ENCODE measurements at regions not wholly inside any gene's neighbourhood (a gene's known extent, or its start where the extent isn't known, plus 50 kb on each side); places are given as distances from the start of the nearest gene placed in this dataset.

- no peak for DNase-seq
- H3K4me1 Mint-ChIP-seq, result no peaks in the 10 kb centered on the region
- no peak overlapping the region for H3K27ac Mint-ChIP-seq
- intact Hi-C loops (cut with micrococcal nuclease), result no loop called here
- no peaks in the 10 kb centered on the region for H3K27me3 Mint-ChIP-seq
- no peaks in the 10 kb centered on the region for H3K9me3 Mint-ChIP-seq
- H3K4me3 Mint-ChIP-seq, result no peak overlapping the region
- H3K36me3 Mint-ChIP-seq (ENCODE audit: low read depth), result no peaks in the 10 kb centered on the region
Measured at GRCh38 chr10:90579602-90580242, 278.1 kb downstream of the HTR7 start.

DNA sequence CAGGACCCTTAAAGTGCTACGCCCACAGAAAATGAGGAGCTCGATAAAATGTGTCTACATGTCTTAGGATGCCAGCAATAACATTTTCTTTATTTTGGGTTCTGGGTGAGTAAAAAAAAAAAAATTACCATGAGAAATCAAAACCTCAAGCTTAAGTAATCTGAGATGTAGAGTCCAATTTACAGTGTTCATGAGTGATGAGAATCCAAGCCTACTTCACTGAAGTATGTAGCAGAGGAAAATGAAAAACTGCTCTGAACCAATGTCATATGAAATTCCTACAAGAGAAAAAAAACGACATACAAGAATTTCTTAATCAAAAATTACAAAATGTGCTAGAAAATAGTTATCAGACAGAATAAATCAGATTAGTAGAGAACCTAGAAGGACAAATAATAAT is 274.4 kb downstream of the HTR7 start:
- Mint-ChIP-seq H3K4me3 (no peak overlapping the region), H3K27ac (no peak overlapping the region), H3K4me1 (no peaks in the 10 kb centered on the region), H3K36me3 (ENCODE audit: low read depth) (no peaks in the 10 kb centered on the region), H3K9me3 (no peaks in the 10 kb centered on the region), H3K27me3 (no peaks in the 10 kb centered on the region)
- intact Hi-C loops (cut with micrococcal nuclease), result no loop called here
- DNase-seq, result no peak

GRCh38 chr10:90587081-90587491 is 270.8 kb downstream of the HTR7 start:
- Mint-ChIP-seq H3K4me3 (no peak overlapping the region), H3K9me3 (no peaks in the 10 kb centered on the region), H3K27me3 (peaks cover 4% of the 10 kb centered on the region), H3K36me3 (ENCODE audit: low read depth) (no peaks in the 10 kb centered on the region), H3K27ac (no peak overlapping the region), H3K4me1 (no peaks in the 10 kb centered on the region)
- no peak for DNase-seq
- intact Hi-C loops (cut with micrococcal nuclease), result no loop called here

- Mint-ChIP-seq H3K27ac (no peak overlapping the region), H3K27me3 (peaks cover 4% of the 10 kb centered on the region), H3K36me3 (ENCODE audit: low read depth) (no peaks in the 10 kb centered on the region), H3K9me3 (no peaks in the 10 kb centered on the region), H3K4me1 (no peaks in the 10 kb centered on the region), H3K4me3 (no peak overlapping the region)
- intact Hi-C loops (cut with micrococcal nuclease), result no loop called here
- DNase-seq, result no peak
Measured at GRCh38 chr10:90587561-90587960, 270.3 kb downstream of the HTR7 start.

DNA sequence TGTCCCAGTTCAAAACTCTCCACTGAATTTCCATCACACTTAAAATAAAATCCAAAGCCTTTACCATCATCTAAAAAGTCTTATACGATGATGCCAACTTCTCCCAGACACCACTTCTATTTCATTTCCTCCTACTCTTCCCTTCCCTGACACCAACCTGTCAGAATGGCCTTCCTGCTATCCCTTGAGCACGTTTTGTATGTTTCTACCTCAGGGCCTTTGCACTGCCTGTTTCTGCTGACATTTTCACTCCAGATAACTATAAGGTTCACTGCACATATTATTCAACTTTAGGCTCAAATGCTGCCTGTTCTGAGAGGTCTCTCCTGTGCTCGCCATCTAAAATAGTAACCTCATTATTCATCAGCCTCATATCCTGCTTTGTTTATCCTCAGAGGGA is 269.6 kb downstream of the HTR7 start:
- Mint-ChIP-seq H3K27ac (no peak overlapping the region), H3K9me3 (no peaks in the 10 kb centered on the region), H3K4me1 (no peaks in the 10 kb centered on the region), H3K27me3 (peaks cover 4% of the 10 kb centered on the region), H3K36me3 (ENCODE audit: low read depth) (no peaks in the 10 kb centered on the region), H3K4me3 (no peak overlapping the region)
- no peak for DNase-seq
- intact Hi-C loops (cut with micrococcal nuclease), result no loop called here

- intact Hi-C loops (cut with micrococcal nuclease), result no loop called here
- Mint-ChIP-seq H3K4me1 (no peaks in the 10 kb centered on the region), H3K9me3 (no peaks in the 10 kb centered on the region), H3K27ac (no peak overlapping the region), H3K27me3 (peaks cover 4% of the 10 kb centered on the region), H3K4me3 (no peak overlapping the region), H3K36me3 (ENCODE audit: low read depth) (no peaks in the 10 kb centered on the region)
- no peak for DNase-seq
Measured at GRCh38 chr10:90589825-90590224, 268.0 kb downstream of the HTR7 start.

DNA sequence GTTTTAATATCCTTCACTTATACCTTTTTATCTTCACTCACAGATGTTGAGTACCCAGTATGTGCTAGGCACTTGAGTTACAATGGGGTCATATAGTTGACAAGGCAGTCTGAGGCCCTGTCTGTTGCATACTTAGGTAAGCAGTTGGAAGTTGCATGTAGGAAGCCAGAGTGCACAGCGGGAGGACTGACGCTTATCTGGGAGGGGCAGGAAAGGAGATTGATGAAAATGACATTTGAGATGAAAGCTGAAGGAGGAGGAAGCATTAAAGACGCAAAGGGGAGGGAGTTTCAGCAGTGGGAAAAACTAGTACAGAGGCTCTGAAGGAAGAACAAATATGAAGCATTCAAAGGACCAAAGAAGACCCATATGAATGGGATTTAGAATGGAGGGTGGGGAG is 266.2 kb downstream of the HTR7 start:
- intact Hi-C loops (cut with micrococcal nuclease), result no loop called here
- no peaks in the 10 kb centered on the region for H3K9me3 Mint-ChIP-seq
- H3K27me3 Mint-ChIP-seq, result peaks cover 4% of the 10 kb centered on the region
- no peaks in the 10 kb centered on the region for H3K4me1 Mint-ChIP-seq
- no peak overlapping the region for H3K4me3 Mint-ChIP-seq
- no peak overlapping the region for H3K27ac Mint-ChIP-seq
- no peaks in the 10 kb centered on the region for H3K36me3 Mint-ChIP-seq (ENCODE audit: low read depth)
- no peak for DNase-seq

DNA sequence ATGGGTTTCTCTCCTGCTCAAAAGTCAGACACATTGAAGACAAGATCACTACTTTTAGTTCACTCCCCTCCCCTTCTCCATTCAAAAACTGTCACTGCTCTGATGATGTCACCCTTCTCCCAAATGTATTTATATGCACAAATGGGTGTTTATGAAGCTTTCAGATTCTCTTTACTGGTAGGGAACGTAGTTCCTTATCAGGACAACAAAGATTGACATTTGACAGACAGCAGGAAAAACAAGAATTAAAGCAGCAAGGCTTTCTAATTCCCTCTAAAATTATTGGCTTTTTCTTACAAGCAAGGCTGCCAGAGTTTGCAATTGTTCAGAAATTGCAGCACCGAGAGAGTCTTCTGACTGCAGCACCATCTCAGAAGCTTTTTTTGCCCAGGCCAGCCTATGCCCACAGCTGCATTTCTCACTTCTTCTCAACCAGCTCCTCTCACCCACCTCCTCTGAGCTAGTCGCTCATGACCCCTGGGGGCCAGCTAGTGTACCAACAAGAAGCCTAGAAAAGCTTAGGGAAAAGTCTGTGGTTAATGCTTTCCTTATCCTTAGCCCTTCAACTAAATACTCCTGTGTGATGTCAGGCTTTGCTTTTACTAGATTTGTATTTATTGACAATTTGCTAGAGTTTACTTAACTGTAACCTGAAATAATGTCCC is 265.1 kb downstream of the HTR7 start:
- Mint-ChIP-seq H3K27ac (no peak overlapping the region), H3K36me3 (ENCODE audit: low read depth) (no peaks in the 10 kb centered on the region), H3K27me3 (peaks cover 4% of the 10 kb centered on the region), H3K4me3 (no peak overlapping the region), H3K4me1 (no peaks in the 10 kb centered on the region), H3K9me3 (no peaks in the 10 kb centered on the region)
- no peak for DNase-seq
- intact Hi-C loops (cut with micrococcal nuclease), result no loop called here

GRCh38 chr10:90598513-90598912 is 259.3 kb downstream of the HTR7 start:
- Mint-ChIP-seq H3K36me3 (ENCODE audit: low read depth) (no peaks in the 10 kb centered on the region), H3K27me3 (no peaks in the 10 kb centered on the region), H3K9me3 (no peaks in the 10 kb centered on the region), H3K4me1 (no peaks in the 10 kb centered on the region), H3K27ac (no peak overlapping the region), H3K4me3 (no peak overlapping the region)
- no peak for DNase-seq
- intact Hi-C loops (cut with micrococcal nuclease), result no loop called here

DNA sequence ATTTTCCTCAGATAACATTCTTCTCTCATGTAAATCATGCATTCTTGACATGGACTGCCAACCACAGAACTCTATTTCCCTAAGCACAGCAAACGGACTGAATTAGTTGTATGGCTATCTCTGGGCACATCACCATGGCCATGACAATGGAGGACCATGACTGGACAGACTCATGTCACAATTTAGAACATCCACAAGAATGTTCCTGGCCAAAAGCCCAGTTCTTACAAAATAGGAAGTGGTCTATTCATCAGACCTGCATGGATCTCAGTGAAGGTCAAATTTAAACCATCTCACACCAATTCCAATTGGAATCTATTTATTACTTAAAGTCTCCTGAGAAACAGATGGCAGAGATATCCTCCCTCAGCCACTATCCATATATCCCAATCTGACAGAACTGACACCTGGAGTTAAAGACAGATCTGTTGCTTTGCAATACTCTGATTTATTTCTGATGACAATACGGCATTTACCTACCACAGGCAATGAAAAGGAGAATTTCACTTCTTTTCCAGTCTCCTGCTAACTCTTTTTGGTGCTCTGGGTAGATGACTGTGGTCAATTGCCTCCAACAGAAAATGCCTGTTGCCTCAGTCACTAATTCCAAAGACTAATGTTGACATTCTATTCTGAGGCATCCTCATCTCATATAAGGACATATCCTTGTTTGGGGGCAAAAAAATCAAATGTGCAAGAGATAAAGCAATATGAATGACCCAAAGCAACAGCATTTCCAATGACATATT is 254.8 kb downstream of the HTR7 start:
- no peak overlapping the region for H3K4me3 Mint-ChIP-seq
- H3K27me3 Mint-ChIP-seq, result no peaks in the 10 kb centered on the region
- peak; percentile 32 for DNase-seq
- no peak overlapping the region for H3K27ac Mint-ChIP-seq
- H3K4me1 Mint-ChIP-seq, result no peaks in the 10 kb centered on the region
- H3K36me3 Mint-ChIP-seq (ENCODE audit: low read depth), result no peaks in the 10 kb centered on the region
- no peaks in the 10 kb centered on the region for H3K9me3 Mint-ChIP-seq
- intact Hi-C loops (cut with micrococcal nuclease), result no loop called here

DNA sequence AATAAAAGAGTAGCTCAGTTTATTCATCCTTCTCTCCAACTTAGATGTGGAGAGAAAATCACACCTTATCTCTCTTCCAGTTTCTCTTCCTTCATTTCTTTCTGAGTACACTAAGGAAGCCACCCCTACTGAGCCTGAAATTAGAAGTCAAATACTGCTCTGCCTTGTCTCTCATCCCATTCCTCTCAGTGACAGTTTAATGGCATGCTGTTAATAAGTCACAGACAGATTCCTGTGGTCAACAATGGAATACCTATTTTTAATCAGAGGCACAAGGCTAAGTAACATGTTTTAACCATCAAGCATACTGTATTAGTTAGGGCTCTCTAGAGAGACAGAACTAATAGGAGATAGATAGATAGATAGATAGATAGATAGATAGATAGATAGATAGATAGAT is 253.2 kb downstream of the HTR7 start:
- Mint-ChIP-seq H3K27ac (no peak overlapping the region), H3K36me3 (ENCODE audit: low read depth) (no peaks in the 10 kb centered on the region), H3K27me3 (no peaks in the 10 kb centered on the region), H3K9me3 (no peaks in the 10 kb centered on the region), H3K4me3 (no peak overlapping the region), H3K4me1 (no peaks in the 10 kb centered on the region)
- no peak for DNase-seq
- intact Hi-C loops (cut with micrococcal nuclease), result no loop called here

- Mint-ChIP-seq H3K4me3 (no peak overlapping the region), H3K9me3 (no peaks in the 10 kb centered on the region), H3K4me1 (no peaks in the 10 kb centered on the region), H3K36me3 (ENCODE audit: low read depth) (no peaks in the 10 kb centered on the region), H3K27me3 (no peaks in the 10 kb centered on the region), H3K27ac (no peak overlapping the region)
- DNase-seq, result no peak
- intact Hi-C loops (cut with micrococcal nuclease), result no loop called here
Measured at GRCh38 chr10:90605506-90605905, 252.3 kb downstream of the HTR7 start.

GRCh38 chr10:90612276-90612675 is 245.6 kb downstream of the HTR7 start:
- Mint-ChIP-seq H3K27ac (no peak overlapping the region), H3K9me3 (no peaks in the 10 kb centered on the region), H3K4me3 (no peak overlapping the region), H3K4me1 (no peaks in the 10 kb centered on the region), H3K27me3 (no peaks in the 10 kb centered on the region), H3K36me3 (ENCODE audit: low read depth) (no peaks in the 10 kb centered on the region)
- DNase-seq, result no peak
- intact Hi-C loops (cut with micrococcal nuclease), result no loop called here

DNA sequence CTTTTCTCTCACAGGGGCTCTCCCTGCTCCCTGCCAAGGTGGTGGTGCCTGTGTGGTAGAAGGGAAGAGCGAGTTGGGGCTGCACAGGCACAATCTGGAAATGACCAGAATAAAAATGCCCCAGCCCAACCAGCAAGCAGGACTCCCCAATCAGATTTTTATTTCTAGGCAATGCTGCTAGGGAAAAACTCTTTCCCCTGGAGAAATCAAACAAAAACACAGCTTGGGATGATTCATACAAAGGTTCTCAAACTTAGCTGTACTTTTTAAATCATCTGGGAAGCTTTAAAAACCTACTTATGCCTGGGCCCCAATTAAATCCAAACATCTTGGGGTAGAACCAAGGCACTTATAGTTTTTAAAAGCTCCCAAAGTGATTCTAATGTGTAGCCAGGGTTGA is 243.2 kb downstream of the HTR7 start:
- intact Hi-C loops (cut with micrococcal nuclease), result no loop called here

More for the DNA sequence above, 243.2 kb downstream of the HTR7 start:
- no peaks in the 10 kb centered on the region for H3K36me3 Mint-ChIP-seq (ENCODE audit: low read depth)
- H3K4me1 Mint-ChIP-seq, result no peaks in the 10 kb centered on the region
- no peaks in the 10 kb centered on the region for H3K27me3 Mint-ChIP-seq
- H3K4me3 Mint-ChIP-seq, result no peak overlapping the region
- no peak for DNase-seq
- H3K9me3 Mint-ChIP-seq, result no peaks in the 10 kb centered on the region
- H3K27ac Mint-ChIP-seq, result no peak overlapping the region
